SK-N-MC (cell line): ENCODE measurements at regions not wholly inside any gene's neighbourhood (a gene's known extent, or its start where the extent isn't known, plus 50 kb on each side); places are given as distances from the start of the nearest gene placed in this dataset.
"Not testable (repeated sequence)": the region's sequence is repeated elsewhere in the genome, so short reads cannot be mapped to it uniquely, and the experiment has no call there.

Experiments used
- DNase-seq: peaks from one replicate; pipeline ENCODE4 v3.0.0-alpha.2; 2011; ENCODE audit warnings: low read depth, low spot score
- H3K27ac ChIP-seq: fragments of 200-600 bp; sonication (generic); 2 replicates; pipeline ENCODE4 v1.5.1; 2016; ENCODE audit warnings: mixed run types
- H3K36me3 ChIP-seq: fragments of 200-600 bp; sonication (generic); 2 replicates; pipeline ENCODE4 v1.6.1; 2017; ENCODE audit warnings: antibody characterized with exemption, low read length, mixed read lengths; ENCODE audit not compliant: insufficient read depth
- H3K4me3 ChIP-seq: fragments of 200-600 bp; sonication (generic); 2 replicates; pipeline ENCODE4 v1.5.1; 2016
- H3K9ac ChIP-seq: fragments of 200-600 bp; sonication (generic); 2 replicates; pipeline ENCODE4 v1.8.0; 2017; ENCODE audit warnings: mixed run types, mixed read lengths; ENCODE audit not compliant: insufficient read length
- H3K9me3 ChIP-seq: fragments of 200-600 bp; sonication (generic); 2 replicates; pipeline ENCODE4 v1.6.1; 2017; ENCODE audit warnings: low read depth, mild to moderate bottlenecking, antibody characterized with exemption, low read length, moderate library complexity, mixed read lengths
- EZH2 ChIP-seq: fragments of 200-600 bp; sonication (generic); IDR thresholded peaks from one replicate; pipeline ENCODE4 v1.6.1; 2017; ENCODE audit warnings: antibody characterized with exemption
- FOXP2 ChIP-seq: optimal IDR thresholded peaks from 2 replicates; pipeline ENCODE3; 2011; ENCODE audit warnings: mild to moderate bottlenecking, moderate library complexity; ENCODE audit not compliant: insufficient read depth; ENCODE audit errors: extremely low read length, control extremely low read depth
- POLR2AphosphoS5 ChIP-seq: IDR thresholded peaks from 2 replicates; pipeline ENCODE4 v1.6.1; 2012; ENCODE audit warnings: mild to moderate bottlenecking, low read depth, low read length, borderline replicate concordance

- Histone ChIP-seq H3K27ac (no peak overlapping the region), H3K9ac (no peak overlapping the region), H3K4me3 (no peak overlapping the region), H3K9me3 (no peaks in the 10 kb centered on the region), H3K36me3 (no peaks in the 10 kb centered on the region)
- DNase-seq = no peak
- TF ChIP-seq FOXP2 = no peak
- TF ChIP-seq EZH2 = no peak
- TF ChIP-seq POLR2AphosphoS5 = no peak
Observed at GRCh38 chr2:7858624-7859023, 823.2 kb upstream of the ID2 start.

GRCh38 chr2:7860693-7861092 is 821.2 kb upstream of the ID2 start:
- no peak overlapping the region for H3K9ac ChIP-seq
- H3K4me3 ChIP-seq = no peak overlapping the region
- H3K9me3 ChIP-seq = no peaks in the 10 kb centered on the region
- no peak for DNase-seq
- TF ChIP-seq EZH2 (no peak), FOXP2 (no peak), POLR2AphosphoS5 (no peak)
- no peak overlapping the region for H3K27ac ChIP-seq
- no peaks in the 10 kb centered on the region for H3K36me3 ChIP-seq

- no peak overlapping the region for H3K4me3 ChIP-seq
- no peak overlapping the region for H3K9ac ChIP-seq
- DNase-seq = no peak
- H3K27ac ChIP-seq = no peak overlapping the region
- H3K36me3 ChIP-seq = no peaks in the 10 kb centered on the region
- TF ChIP-seq EZH2 (no peak), FOXP2 (no peak), POLR2AphosphoS5 (no peak)
- no peaks in the 10 kb centered on the region for H3K9me3 ChIP-seq
Observed at GRCh38 chr2:7861910-7862702, 819.8 kb upstream of the ID2 start.

GRCh38 chr2:7866104-7866503 is 815.8 kb upstream of the ID2 start:
- no peak for DNase-seq
- H3K9ac ChIP-seq = no peak overlapping the region
- H3K27ac ChIP-seq = no peak overlapping the region
- H3K4me3 ChIP-seq = no peak overlapping the region
- H3K9me3 ChIP-seq = no peaks in the 10 kb centered on the region
- no peaks in the 10 kb centered on the region for H3K36me3 ChIP-seq
- TF ChIP-seq EZH2 = no peak
- no peak for TF ChIP-seq FOXP2
- TF ChIP-seq POLR2AphosphoS5 = no peak

- TF ChIP-seq POLR2AphosphoS5 = no peak
- no peak for TF ChIP-seq EZH2
- no peak for TF ChIP-seq FOXP2
- Histone ChIP-seq H3K4me3 (no peak overlapping the region), H3K9me3 (no peaks in the 10 kb centered on the region), H3K36me3 (no peaks in the 10 kb centered on the region), H3K9ac (no peak overlapping the region), H3K27ac (no peak overlapping the region)
- DNase-seq = no peak
Observed at GRCh38 chr2:7866825-7867224, 815.0 kb upstream of the ID2 start.

GRCh38 chr2:7867867-7868266 is 814.0 kb upstream of the ID2 start:
- DNase-seq = no peak
- Histone ChIP-seq H3K9me3 (no peaks in the 10 kb centered on the region), H3K36me3 (no peaks in the 10 kb centered on the region), H3K9ac (no peak overlapping the region), H3K4me3 (no peak overlapping the region), H3K27ac (no peak overlapping the region)
- TF ChIP-seq EZH2 (no peak), POLR2AphosphoS5 (no peak)

GRCh38 chr2:7868836-7869235 is 813.0 kb upstream of the ID2 start:
- H3K4me3 ChIP-seq = no peak overlapping the region
- H3K36me3 ChIP-seq = no peaks in the 10 kb centered on the region
- H3K9me3 ChIP-seq = no peaks in the 10 kb centered on the region
- TF ChIP-seq EZH2 (no peak), FOXP2 (no peak), POLR2AphosphoS5 (no peak)
- H3K9ac ChIP-seq = no peak overlapping the region
- H3K27ac ChIP-seq = no peak overlapping the region
- no peak for DNase-seq

- H3K9ac ChIP-seq, H3K9me3 ChIP-seq, DNase-seq, H3K4me3 ChIP-seq, H3K36me3 ChIP-seq, H3K27ac ChIP-seq: not testable (repeated sequence)
Observed at GRCh38 chr2:7876445-7876844, 805.4 kb upstream of the ID2 start.

GRCh38 chr2:7878266-7878665 is 803.6 kb upstream of the ID2 start:
- not testable (repeated sequence) for H3K9me3 ChIP-seq, H3K4me3 ChIP-seq

More at GRCh38 chr2:7878266-7878665, 803.6 kb upstream of the ID2 start:
- H3K27ac ChIP-seq, H3K9ac ChIP-seq, DNase-seq, H3K36me3 ChIP-seq: not testable (repeated sequence)
